NCI-H82 (cell line): ENCODE measurements at regions not wholly inside any gene's neighbourhood (a gene's known extent, or its start where the extent isn't known, plus 50 kb on each side); places are given as distances from the start of the nearest gene placed in this dataset.

Experiments used
- DNase-seq: peaks from one replicate; lab custom pipeline; 2025; lab: John Stamatoyannopoulos, UW

DNA sequence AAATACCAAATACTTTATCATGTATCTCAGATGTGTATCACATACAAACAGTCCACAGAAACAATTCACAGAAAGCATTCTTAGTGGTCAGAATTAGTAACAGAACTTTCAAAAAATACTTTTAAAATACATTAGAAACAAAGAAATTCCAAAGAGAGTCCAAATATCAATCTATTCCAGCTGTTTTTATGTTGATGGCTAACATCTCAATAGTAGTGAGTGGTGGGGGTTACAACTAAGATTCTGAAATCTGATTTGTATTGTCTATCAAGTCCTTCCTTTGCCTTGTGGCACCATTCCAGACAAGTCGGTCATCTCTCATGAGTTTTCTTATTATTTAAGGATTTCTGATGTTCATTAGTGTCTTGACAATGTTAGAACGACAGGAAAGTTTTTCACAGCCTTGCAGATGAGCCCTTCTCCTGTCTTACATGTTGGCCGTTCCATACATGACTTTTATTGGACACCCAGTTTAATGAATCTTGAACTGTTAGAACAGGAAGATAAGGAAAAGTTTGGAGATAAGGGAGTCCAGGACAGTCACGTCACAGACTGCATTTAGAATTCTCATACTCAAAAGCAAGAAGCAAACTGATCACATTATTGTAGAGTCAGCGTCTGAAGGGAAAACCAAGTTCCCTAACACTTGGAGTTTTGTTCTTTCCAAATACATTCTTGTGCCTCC lies 410.3 kb downstream of the PID1 start:
- DNase-seq = no peak

- no peak for DNase-seq
Observed at GRCh38 chr2:228853151-228853550, 417.9 kb downstream of the PID1 start.

- DNase-seq = no peak
Observed at GRCh38 chr2:228848638-228849037, 422.4 kb downstream of the PID1 start.

GRCh38 chr2:228847684-228848083 lies 423.4 kb downstream of the PID1 start:
- DNase-seq = no peak

- no peak for DNase-seq
Observed at GRCh38 chr2:228846161-228846560, 424.9 kb downstream of the PID1 start.

- DNase-seq = no peak
Observed at GRCh38 chr2:228845162-228845925, 425.7 kb downstream of the PID1 start.

DNA sequence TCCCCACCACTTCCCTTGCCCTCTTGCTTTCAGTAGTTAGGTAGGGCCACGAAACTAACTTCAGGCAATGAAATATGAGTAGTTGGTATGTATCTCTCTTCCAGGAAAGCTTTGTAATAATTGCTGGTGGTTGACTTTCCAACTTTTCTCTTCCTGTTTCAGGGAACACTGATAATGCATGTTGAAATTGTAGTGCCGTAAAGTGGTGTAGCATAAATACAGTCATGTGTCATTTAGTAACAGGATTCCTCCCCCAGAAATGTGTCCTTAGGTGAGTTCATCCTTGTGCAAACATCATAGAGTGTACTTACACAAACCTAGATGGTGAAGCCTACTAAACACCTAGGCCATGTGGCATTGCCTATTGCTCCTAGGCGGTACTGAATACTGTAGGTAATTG lies 429.2 kb downstream of the PID1 start:
- DNase-seq = no peak

DNA sequence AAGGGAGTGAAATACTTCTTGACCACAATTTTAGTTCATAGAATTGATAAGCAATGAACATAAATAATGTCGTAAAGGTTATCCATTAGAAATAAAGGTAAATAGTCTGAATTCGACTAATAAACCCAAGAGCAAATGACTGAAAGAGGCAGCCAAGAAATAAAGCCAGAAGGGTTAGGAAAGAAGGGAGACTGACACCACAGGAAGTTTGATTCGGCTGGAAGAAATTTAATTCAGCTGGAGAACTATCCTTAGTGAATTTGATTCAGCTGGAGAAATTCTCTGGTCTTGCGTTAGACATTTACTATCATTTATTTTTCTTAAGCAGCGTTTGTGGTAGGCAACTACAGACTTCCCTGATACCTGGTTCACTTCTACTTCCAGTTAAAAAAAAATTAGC lies 429.6 kb downstream of the PID1 start:
- DNase-seq = no peak

- no peak for DNase-seq
Observed at GRCh38 chr2:228840743-228841114, 430.4 kb downstream of the PID1 start.

DNA sequence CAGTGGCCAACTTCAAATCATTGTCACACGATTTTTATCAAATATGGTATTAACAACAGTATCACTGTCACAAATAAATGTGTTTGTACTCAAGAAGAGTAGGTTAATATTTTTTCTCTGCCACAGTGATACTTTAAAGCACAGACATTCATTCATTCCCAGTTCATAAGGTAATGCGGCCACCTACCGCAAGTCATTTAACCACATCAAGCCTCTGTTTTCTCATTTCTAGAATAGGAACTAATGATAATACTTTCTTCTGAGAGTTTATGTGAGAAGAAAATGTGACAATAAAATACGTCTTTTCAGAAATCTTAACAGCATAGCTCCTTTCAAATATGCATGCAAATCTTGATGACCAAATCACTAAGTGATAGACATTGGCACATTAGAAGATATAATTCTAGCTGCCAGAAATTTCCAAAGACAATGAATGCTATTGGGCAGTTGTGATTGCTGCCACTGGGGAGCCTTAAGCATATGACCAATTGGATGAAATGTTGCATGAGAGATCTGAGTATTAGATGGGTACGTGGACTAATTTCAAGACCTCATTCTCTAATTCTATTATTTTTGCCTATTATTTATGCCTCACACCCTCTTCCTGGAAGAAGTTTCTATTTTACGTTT lies 430.9 kb downstream of the PID1 start:
- DNase-seq = no peak

DNA sequence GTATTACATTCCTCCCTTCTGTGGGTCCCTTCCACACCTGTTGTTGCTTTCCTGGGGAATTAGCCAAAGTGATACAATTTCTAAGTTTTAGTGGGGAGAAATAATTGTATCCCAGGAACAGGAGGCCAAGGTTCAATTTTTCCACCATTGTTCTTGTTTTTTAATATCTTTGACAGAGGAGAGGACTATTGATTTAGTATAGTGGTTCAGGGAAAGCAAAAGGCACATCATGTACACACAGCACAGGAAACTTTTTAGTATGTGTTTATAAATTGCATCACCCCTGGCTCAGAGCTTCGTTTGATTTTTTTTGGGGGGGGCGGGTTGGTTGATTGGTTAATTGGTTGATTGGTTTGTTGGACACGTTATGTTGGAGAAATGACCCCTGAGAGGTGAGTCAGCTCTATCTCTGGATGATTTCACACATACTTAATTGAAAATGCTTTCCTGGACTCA lies 431.6 kb downstream of the PID1 start:
- no peak for DNase-seq

GRCh38 chr2:228838819-228839218 lies 432.3 kb downstream of the PID1 start:
- no peak for DNase-seq

DNA sequence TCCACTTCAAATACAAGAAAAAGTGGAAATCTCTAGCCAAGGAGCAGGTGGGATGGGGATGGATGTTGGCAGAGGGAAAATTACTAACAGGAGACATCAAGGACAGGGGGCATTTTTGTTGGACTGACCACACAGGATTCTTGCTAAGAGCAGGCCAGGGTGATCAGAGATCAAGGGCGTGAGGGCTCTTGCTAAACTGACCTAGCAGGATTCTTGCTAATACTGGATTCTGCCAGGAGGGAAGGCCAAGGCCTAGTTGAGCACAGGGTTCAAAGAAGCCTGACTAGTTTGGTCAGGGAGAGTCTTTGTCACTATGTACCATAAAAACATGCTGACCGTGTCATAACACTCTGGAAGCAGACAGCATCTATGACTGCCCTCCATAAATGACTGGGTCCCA lies 442.7 kb downstream of the PID1 start:
- DNase-seq = no peak

GRCh38 chr2:228827056-228827700 lies 443.9 kb downstream of the PID1 start:
- DNase-seq = no peak

DNA sequence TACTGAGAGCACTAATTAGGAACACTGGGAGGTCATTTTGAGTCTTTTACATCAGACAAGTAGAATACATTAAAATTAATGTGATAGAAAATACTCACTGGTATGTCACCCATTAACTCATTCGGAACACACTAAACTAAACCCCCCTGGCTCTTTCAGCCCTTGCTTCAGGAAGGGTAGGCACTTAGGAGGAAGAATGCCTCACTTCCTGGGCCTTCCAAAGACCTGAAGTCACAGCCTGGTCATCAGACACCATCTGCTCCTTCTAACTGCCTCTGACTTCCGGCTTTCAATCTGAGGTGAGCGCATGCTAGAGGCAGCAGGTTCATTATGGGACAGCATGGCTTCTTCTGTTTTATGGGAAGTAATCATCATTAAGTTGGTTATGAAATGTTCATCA lies 451.4 kb downstream of the PID1 start:
- DNase-seq = no peak

DNA sequence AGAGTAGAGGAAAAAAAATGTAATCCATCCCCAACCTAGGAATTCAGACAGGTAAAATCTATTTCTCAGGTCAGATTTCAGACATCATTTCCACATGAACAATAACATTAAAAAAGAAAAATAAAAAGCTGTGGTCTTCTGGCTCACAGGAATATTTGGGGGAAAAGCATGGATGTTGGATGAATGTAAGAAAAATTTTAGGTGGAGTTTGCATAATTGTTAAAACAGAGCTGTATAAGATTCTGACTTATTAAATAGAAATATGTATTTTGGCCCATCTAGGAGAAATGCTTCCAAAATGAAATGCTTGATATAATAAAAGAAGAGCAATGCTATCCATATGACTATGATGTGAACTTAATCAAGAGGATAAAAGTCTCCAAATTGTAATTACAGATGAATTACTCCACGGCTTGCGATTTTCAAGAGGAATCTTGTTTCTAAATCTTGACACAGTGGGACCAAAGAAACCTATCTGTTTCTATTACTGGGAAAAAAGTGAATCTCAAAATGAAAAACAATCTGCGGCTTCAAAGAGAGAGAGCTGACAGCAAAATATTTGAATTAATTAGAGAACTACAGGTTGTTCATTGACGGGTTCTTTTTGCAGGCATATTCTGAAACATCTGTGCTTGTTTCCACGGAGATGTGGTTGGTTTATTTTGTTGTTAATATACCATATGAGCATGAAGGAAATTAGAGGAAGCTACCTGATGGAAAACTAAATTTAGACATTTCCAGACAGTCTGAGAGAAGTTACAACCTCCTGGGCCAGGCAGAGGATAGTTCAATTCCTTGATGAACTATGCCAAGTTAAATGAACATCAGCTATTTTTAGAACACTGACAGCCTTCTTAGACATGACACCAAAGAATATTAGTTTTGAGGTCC lies 468.7 kb downstream of the PID1 start:
- DNase-seq = no peak

DNA sequence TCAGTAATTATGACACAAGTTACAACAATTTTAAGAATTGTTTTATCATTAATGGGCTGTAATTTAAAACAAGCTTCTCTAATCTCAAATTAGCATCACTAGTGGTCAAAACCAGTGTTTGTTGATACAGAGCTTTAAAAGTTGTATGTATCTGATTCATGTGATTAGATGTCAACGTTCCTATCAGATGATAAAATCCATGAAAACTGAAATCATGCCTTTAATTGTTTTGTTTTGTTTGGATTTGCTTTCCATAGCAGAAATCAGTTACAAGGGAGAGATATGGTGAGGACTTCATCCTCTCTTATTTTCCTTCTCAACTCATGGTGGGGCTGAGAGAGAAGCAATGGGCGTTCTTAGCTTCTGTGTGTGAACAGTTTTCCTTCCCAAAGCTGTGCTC lies 469.6 kb downstream of the PID1 start:
- no peak for DNase-seq

DNA sequence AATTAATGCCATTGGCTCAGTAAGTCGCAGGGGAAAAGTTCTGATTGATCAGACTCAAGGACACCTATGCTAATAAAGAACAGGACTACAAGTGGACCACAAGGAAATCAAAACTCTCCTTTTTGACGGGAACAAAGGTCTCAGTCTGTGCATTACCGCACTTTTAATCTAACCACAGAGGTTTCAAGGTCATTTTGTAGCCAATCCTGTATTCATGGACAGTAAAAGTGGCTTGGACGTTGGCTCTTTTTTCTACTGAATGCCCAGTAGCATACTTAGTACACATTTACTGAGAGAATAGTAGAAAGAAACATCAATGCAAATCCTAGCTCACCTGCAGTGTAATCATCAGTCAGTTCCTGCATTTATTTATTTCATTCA lies 471.9 kb downstream of the PID1 start:
- no peak for DNase-seq

DNA sequence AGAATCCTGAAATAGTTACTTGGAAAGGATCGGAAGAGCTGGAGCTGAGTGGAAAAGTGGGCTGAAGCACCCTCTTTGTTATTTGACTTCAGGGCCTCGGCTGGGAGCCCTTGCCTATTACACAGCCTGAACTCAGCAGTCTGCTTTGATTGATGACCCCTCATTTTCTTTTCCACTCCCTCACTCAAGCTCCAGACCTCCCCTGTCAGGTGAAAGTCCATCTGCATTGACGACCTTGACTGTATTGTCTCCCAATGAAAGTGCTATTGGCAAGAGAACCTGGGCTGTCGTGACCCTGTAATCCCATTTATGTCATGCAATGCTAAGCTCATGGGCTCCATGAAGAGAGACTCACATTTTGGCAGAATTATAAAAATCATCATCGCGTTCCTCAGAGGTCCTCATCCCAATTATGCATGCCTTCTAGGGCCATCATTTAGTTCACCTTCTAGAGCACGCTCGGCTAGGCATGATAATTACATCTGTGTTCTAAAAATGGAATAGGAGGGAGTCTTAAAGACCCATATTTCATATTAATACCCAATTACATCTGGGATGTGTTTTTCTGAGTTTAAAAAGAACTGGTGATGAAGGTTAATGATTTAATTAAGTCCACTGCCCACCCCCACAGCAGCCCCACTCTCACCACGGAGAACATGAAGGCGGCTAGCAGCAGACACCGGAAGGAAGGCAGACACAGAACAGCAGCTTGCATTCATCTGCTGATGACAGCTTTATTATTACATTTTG lies 472.5 kb downstream of the PID1 start:
- DNase-seq = no peak

DNA sequence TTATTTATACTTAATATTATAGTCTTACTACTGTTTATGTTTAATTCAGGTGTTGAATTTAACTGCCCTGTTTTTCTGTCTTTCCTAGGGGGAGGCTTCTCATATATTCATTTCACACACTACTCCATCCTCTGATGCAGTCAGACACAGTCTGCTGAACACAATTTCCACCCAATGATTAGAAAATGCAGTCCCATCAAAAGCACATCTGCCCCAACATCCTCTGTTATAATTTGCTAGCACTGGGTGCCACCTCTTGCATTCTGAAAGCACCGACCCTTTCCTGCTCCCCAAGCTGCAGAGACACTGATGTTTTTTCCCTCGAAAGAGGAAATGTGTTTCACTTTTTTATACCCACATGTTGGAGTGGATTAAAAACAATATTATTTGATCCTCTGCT lies 474.7 kb downstream of the PID1 start:
- no peak for DNase-seq

DNA sequence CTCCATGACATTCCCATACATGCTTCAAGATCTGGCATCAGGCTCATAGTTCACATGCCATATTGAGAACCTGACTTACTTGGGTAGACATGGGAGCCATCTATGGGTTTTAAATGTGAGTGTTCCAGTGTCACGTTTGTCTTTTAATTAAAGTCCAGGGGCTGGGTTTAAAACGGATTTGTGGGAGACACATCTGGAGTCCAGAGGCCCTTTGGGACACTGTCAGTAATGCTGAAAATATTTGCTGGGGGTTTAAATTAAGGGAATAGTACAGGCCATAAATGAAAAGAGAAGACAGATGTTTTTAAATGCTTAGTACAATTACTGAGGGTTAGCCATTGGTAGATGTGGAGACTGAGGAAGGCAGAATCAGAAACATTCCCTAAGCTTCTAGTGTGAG lies 478.0 kb downstream of the PID1 start:
- no peak for DNase-seq
